A549 (cell line): ENCODE measurements at regions not wholly inside any gene's neighbourhood (a gene's known extent, or its start where the extent isn't known, plus 50 kb on each side); places are given as distances from the start of the nearest gene placed in this dataset.

ENCODE experiments used
- CTCF ChIP-seq: fragments of >200 bp; sonication (Bioruptor Twin); formaldehyde crosslinking; IDR thresholded peaks from 3 replicates; pipeline ENCODE4 v1.5.1; 2016
- RAD21 ChIP-seq, 2 experiments: fragments of >200 bp in 1 of 2; sonication (Bioruptor Twin) in 1 of 2; formaldehyde crosslinking in 1 of 2; IDR thresholded peaks in 1 of 2; conservative IDR thresholded peaks in 1 of 2; 2 replicates in 1 of 2; 3 replicates in 1 of 2; pipeline ENCODE4 v1.6.1; 2012 to 2018; ENCODE audit warnings: inconsistent platforms in 1 of 2
- RCOR1 ChIP-seq: fragments of 150-350 bp; IDR thresholded peaks from 2 replicates; pipeline ENCODE4 v1.6.1; 2014; ENCODE audit warnings: antibody characterized with exemption, low read length, low read depth

GRCh38 chr10:36087006-36088005 is 445.2 kb upstream of the FZD8 start:
- TF ChIP-seq RCOR1 (no peak), CTCF (no peak), RAD21 (conservative IDR thresholded peaks at IDR 0.05 in 1 of 2, IDR thresholded peaks at IDR 0.05 in 1 of 2) (no peak)
